ENCODE measurements at regions not wholly inside any gene's neighbourhood (a gene's known extent, or its start where the extent isn't known, plus 50 kb on each side); places are given as distances from the start of the nearest gene placed in this dataset.

DNA sequence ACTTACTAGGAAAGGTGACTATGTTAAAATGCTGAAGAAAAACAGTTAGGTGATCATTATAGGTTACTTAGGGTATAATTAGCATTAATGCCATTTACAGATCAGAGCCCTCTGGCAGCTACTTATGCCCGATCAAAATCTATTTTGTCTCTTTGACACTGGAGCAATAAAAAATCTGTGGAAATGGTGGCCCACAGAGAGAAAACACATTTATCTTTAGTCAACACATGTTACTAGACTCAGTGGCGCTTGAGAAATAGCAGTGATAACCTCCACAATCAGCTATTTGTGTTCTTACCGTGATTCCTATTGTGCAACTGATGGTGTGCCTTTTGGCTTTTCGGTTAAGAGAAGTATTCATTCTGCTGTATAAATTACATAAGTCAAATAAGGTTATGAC, 1519.6 kb downstream of the PCDH9 start:
- TF ChIP-seq TSC22D2 (CRISPR knock-in tag; IDR thresholded peaks at IDR 0.05; ENCODE audit: borderline replicate concordance), result no peak
- TF ChIP-seq TGIF2 (CRISPR knock-in tag; IDR thresholded peaks at IDR 0.05), result no peak
- TF ChIP-seq MAFG (CRISPR knock-in tag; IDR thresholded peaks at IDR 0.05), result no peak
- 0 out of 2 replicates have a peak, but pooled peaks have one; percentile 21 for TF ChIP-seq CEBPB (IDR thresholded peaks at IDR 0.05; ENCODE audit: borderline replicate concordance, low read depth, low read length)
- no peak for TF ChIP-seq ZBTB26 (CRISPR knock-in tag; IDR thresholded peaks at IDR 0.05; ENCODE audit: borderline replicate concordance)
- no peak for TF ChIP-seq MIER2 (CRISPR knock-in tag; IDR thresholded peaks at IDR 0.05)

DNA sequence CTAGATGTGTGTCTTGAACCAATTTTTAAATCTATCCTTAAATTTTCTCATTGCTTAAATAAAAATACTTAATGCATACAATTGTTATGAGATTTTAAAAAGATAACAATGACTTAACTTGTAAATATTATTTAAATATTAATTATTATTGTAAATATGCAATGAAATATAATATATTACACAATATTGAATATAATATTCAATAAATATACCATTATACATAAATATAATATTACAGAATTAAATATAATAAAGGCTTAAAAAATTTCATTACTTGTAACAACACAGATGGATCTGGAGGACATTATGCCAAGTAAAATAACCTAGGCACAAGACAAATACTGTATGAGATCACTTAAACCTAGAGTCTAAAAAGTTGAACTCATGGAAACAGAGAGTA, 1532.3 kb downstream of the PCDH9 start:
- Histone ChIP-seq H3K79me2 (ENCODE audit: insufficient read depth, low read length) (no peaks in the 10 kb centered on the region), H3K36me3 (replicated peaks in 1 of 2; ENCODE audit: control insufficient read depth in 1 of 2, insufficient read depth in 2 of 2, low read length in 2 of 2) (no peaks in the 10 kb centered on the region), H3K4me3 (replicated peaks in 1 of 3; ENCODE audit: insufficient read depth in 1 of 3, low read depth in 2 of 3, low read length in 3 of 3) (no peak overlapping the region), H3K27me3 (ENCODE audit: control insufficient read depth in 1 of 2, insufficient read depth in 2 of 2, low read length in 2 of 2) (no peaks in the 10 kb centered on the region), H2AFZ (ENCODE audit: low read length) (no peak overlapping the region), H3K4me1 (ENCODE audit: insufficient read depth, low read length) (no peaks in the 10 kb centered on the region), H3K27ac (ENCODE audit: extremely low read length, insufficient read depth, low read length) (no peak overlapping the region), H4K20me1 (ENCODE audit: insufficient read depth, low read length) (no peaks in the 10 kb centered on the region), H3K4me2 (ENCODE audit: low read depth, low read length) (no peak overlapping the region), H3K9ac (ENCODE audit: insufficient read depth, low read depth, low read length) (no peak overlapping the region), H3K9me3 (ENCODE audit: low read length) (no peaks in the 10 kb centered on the region)
- ChIA-PET POLR2A (no interaction called here), CTCF (ENCODE audit: low intra/inter-chr PET ratio, low total read pairs) (no interaction called here)
- no peak for DNase-seq (ENCODE audit: low spot score)
- ATAC-seq, result no peak
- BruUV-seq (replicated peaks), result no TSS peak
- FAIRE-seq, result no peak
- intact Hi-C loops (cut with micrococcal nuclease; ENCODE audit: unreplicated experiment) (no loop called here), in situ Hi-C loops (cut with HindIII; ENCODE audit: extremely low pct_ligation_motif_present, low pct_unique_long_range_greater_than_20kb) (no loop called here)
- TF ChIP-seq, protein P1, sequence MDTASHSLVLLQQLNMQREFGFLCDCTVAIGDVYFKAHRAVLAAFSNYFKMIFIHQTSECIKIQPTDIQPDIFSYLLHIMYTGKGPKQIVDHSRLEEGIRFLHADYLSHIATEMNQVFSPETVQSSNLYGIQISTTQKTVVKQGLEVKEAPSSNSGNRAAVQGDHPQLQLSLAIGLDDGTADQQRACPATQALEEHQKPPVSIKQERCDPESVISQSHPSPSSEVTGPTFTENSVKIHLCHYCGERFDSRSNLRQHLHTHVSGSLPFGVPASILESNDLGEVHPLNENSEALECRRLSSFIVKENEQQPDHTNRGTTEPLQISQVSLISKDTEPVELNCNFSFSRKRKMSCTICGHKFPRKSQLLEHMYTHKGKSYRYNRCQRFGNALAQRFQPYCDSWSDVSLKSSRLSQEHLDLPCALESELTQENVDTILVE (CRISPR knock-in tag; IDR thresholded peaks at IDR 0.05), result no peak
- TF ChIP-seq PCBP1 (IDR thresholded peaks at IDR 0.05; ENCODE audit: borderline replicate concordance, low read depth, low read length) (no peak), ZBTB8A (CRISPR knock-in tag; IDR thresholded peaks at IDR 0.05; ENCODE audit: borderline replicate concordance, low read depth) (no peak), ZSCAN12 (CRISPR knock-in tag; IDR thresholded peaks at IDR 0.05) (no peak), NR2F2 (IDR thresholded peaks at IDR 0.05; ENCODE audit: borderline replicate concordance, low read depth) (no peak), FOXK2 (IDR thresholded peaks at IDR 0.05) (no peak)
- TF ChIP-seq, protein P2, sequence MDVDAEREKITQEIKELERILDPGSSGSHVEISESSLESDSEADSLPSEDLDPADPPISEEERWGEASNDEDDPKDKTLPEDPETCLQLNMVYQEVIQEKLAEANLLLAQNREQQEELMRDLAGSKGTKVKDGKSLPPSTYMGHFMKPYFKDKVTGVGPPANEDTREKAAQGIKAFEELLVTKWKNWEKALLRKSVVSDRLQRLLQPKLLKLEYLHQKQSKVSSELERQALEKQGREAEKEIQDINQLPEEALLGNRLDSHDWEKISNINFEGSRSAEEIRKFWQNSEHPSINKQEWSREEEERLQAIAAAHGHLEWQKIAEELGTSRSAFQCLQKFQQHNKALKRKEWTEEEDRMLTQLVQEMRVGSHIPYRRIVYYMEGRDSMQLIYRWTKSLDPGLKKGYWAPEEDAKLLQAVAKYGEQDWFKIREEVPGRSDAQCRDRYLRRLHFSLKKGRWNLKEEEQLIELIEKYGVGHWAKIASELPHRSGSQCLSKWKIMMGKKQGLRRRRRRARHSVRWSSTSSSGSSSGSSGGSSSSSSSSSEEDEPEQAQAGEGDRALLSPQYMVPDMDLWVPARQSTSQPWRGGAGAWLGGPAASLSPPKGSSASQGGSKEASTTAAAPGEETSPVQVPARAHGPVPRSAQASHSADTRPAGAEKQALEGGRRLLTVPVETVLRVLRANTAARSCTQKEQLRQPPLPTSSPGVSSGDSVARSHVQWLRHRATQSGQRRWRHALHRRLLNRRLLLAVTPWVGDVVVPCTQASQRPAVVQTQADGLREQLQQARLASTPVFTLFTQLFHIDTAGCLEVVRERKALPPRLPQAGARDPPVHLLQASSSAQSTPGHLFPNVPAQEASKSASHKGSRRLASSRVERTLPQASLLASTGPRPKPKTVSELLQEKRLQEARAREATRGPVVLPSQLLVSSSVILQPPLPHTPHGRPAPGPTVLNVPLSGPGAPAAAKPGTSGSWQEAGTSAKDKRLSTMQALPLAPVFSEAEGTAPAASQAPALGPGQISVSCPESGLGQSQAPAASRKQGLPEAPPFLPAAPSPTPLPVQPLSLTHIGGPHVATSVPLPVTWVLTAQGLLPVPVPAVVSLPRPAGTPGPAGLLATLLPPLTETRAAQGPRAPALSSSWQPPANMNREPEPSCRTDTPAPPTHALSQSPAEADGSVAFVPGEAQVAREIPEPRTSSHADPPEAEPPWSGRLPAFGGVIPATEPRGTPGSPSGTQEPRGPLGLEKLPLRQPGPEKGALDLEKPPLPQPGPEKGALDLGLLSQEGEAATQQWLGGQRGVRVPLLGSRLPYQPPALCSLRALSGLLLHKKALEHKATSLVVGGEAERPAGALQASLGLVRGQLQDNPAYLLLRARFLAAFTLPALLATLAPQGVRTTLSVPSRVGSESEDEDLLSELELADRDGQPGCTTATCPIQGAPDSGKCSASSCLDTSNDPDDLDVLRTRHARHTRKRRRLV (CRISPR knock-in tag; IDR thresholded peaks at IDR 0.05), result no peak

More for the DNA sequence above, 1519.6 kb downstream of the PCDH9 start:
- FAIRE-seq, result no peak
- CTCF ChIA-PET (ENCODE audit: low intra/inter-chr PET ratio, low total read pairs), result no interaction called here
- H3K27ac ChIP-seq (ENCODE audit: extremely low read length, insufficient read depth, low read length), result no peak overlapping the region
- H3K4me3 ChIP-seq (replicated peaks in 1 of 3; ENCODE audit: insufficient read depth in 1 of 3, low read depth in 2 of 3, low read length in 3 of 3), result no peak overlapping the region
- no peaks in the 10 kb centered on the region for H4K20me1 ChIP-seq (ENCODE audit: insufficient read depth, low read length)
- in situ Hi-C loops (cut with HindIII; ENCODE audit: extremely low pct_ligation_motif_present, low pct_unique_long_range_greater_than_20kb), result no loop called here
- no TSS peak for BruUV-seq (replicated peaks)
- H3K4me1 ChIP-seq (ENCODE audit: insufficient read depth, low read length), result no peaks in the 10 kb centered on the region
- H3K36me3 ChIP-seq (replicated peaks in 1 of 2; ENCODE audit: control insufficient read depth in 1 of 2, insufficient read depth in 2 of 2, low read length in 2 of 2), result no peaks in the 10 kb centered on the region
- no peaks in the 10 kb centered on the region for H3K9me3 ChIP-seq (ENCODE audit: low read length)
- no peak overlapping the region for H2AFZ ChIP-seq (ENCODE audit: low read length)
- peak; percentile 28 for DNase-seq (ENCODE audit: low spot score)
- no peak overlapping the region for H3K9ac ChIP-seq (ENCODE audit: insufficient read depth, low read depth, low read length)
- no peak for ATAC-seq
- no peak overlapping the region for H3K4me2 ChIP-seq (ENCODE audit: low read depth, low read length)
- 1% methylated on average over 4 of the region's 4 CpGs for WGBS (ENCODE audit: low lambda C conversion rate)
- POLR2A ChIA-PET, result no interaction called here
- no peaks in the 10 kb centered on the region for H3K27me3 ChIP-seq (ENCODE audit: control insufficient read depth in 1 of 2, insufficient read depth in 2 of 2, low read length in 2 of 2)
- no peaks in the 10 kb centered on the region for H3K79me2 ChIP-seq (ENCODE audit: insufficient read depth, low read length)
- intact Hi-C loops (cut with micrococcal nuclease; ENCODE audit: unreplicated experiment), result no loop called here
